OCI-LY1 (cell line): ENCODE measurements at regions not wholly inside any gene's neighbourhood (a gene's known extent, or its start where the extent isn't known, plus 50 kb on each side); places are given as distances from the start of the nearest gene placed in this dataset.

Source experiments
- H2AFZ ChIP-seq: fragments of 200-600 bp; sonication (generic), shearing (Covaris generic); 2 replicates; pipeline ENCODE4 v1.6.0; 2014; ENCODE audit warnings: antibody characterized with exemption, mild to moderate bottlenecking, low read length
- H3F3A ChIP-seq: fragments of 200-600 bp; sonication (generic), shearing (Covaris generic); 2 replicates; pipeline ENCODE4 v1.6.0; 2014; ENCODE audit warnings: mild to moderate bottlenecking, antibody characterized with exemption, low read length, moderate library complexity; ENCODE audit not compliant: insufficient read depth
- H3K27ac ChIP-seq: fragments of 200-600 bp; sonication (generic); 2 replicates; pipeline ENCODE4 v1.5.1; 2014; ENCODE audit warnings: low read length, mixed run types, mild to moderate bottlenecking, low read depth; ENCODE audit not compliant: poor library complexity, severe bottlenecking
- H3K27me3 ChIP-seq: fragments of 200-600 bp; sonication (generic); 2 replicates; pipeline ENCODE4 v1.6.0; 2014; ENCODE audit warnings: antibody characterized with exemption, mild to moderate bottlenecking, low read length, moderate library complexity; ENCODE audit not compliant: insufficient read depth
- H3K36me3 ChIP-seq: fragments of 200-600 bp; sonication (generic); 2 replicates; pipeline ENCODE4 v1.6.1; 2014; ENCODE audit warnings: mild to moderate bottlenecking, antibody characterized with exemption, low read length, moderate library complexity, mixed read lengths; ENCODE audit not compliant: insufficient read depth
- H3K4me1 ChIP-seq: fragments of 200-600 bp; sonication (generic); 2 replicates; pipeline ENCODE4 v1.5.1; 2014; ENCODE audit warnings: mild to moderate bottlenecking, low read length, moderate library complexity; ENCODE audit not compliant: insufficient read depth, severe bottlenecking
- H3K4me2 ChIP-seq: fragments of 200-600 bp; sonication (generic), shearing (Covaris generic); 2 replicates; pipeline ENCODE4 v1.6.1; 2014; ENCODE audit warnings: low read length
- H3K4me3 ChIP-seq: fragments of 200-600 bp; sonication (generic); 2 replicates; pipeline ENCODE4 v1.5.1; 2014; ENCODE audit warnings: low read length, low read depth, mild to moderate bottlenecking, mixed read lengths; ENCODE audit not compliant: poor library complexity, severe bottlenecking
- H3K79me2 ChIP-seq: fragments of 200-600 bp; shearing (Covaris generic); 2 replicates; pipeline ENCODE4 v1.6.1; 2016; ENCODE audit warnings: mixed run types, low read length, mixed read lengths; ENCODE audit not compliant: insufficient read depth
- H3K9ac ChIP-seq: fragments of 200-600 bp; sonication (generic), shearing (Covaris generic); 2 replicates; pipeline ENCODE4 v1.6.1; 2014; ENCODE audit warnings: mild to moderate bottlenecking, low read length, mixed read lengths
- H3K9me2 ChIP-seq: fragments of 200-600 bp; sonication (generic), shearing (Covaris generic); 2 replicates; pipeline ENCODE4 v1.6.1; 2014; ENCODE audit warnings: low read depth, mild to moderate bottlenecking, low read length, mixed read lengths
- H3K9me3 ChIP-seq: fragments of 200-600 bp; shearing (Covaris generic); 2 replicates; pipeline ENCODE4 v1.6.1; 2014; ENCODE audit warnings: low read length, mixed read lengths
- H4K20me1 ChIP-seq: fragments of 200-600 bp; sonication (generic), shearing (Covaris generic); 2 replicates; pipeline ENCODE4 v1.6.0; 2016; ENCODE audit warnings: mild to moderate bottlenecking, low read length; ENCODE audit not compliant: insufficient read depth
- CTCF ChIP-seq: fragments of 200-600 bp; sonication (generic), shearing (Covaris generic); IDR thresholded peaks from 2 replicates; pipeline ENCODE4 v1.5.1; 2017; ENCODE audit warnings: mild to moderate bottlenecking, antibody characterized with exemption, low read length, moderate library complexity, mixed read lengths
- EZH2 ChIP-seq: fragments of 200-600 bp; sonication (generic), shearing (Covaris generic); IDR thresholded peaks from 2 replicates; pipeline ENCODE4 v1.8.0; 2017; ENCODE audit warnings: borderline replicate concordance, mixed run types, mild to moderate bottlenecking, antibody characterized with exemption, low read length, moderate library complexity, mixed read lengths

DNA sequence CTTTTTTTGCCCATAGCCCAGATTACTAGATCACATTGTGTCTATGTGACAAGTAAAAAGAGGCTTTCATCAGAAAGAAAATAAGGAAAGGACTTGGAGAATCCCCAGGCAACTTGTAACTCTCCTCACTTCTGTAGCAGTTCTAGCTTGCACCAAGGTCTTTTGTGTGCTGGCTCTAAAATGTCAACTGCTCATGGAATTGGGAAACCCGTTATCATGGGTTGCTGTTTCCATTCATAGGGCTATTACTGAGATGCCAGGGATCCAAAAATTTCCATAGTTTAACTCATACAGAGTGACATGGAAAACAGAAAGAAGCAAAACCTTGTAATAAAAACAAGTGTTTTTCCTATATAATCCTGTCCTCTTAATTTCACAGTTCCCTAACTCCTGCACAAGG is 123.9 kb upstream of the FBXL7 start:
- H3K9ac ChIP-seq: no peak overlapping the region
- TF ChIP-seq EZH2 (no peak), CTCF (no peak)
- no peaks in the 10 kb centered on the region for H3K4me1 ChIP-seq
- H4K20me1 ChIP-seq: no peaks in the 10 kb centered on the region
- H3K9me3 ChIP-seq: no peaks in the 10 kb centered on the region
- H3K79me2 ChIP-seq: no peaks in the 10 kb centered on the region
- H3K27ac ChIP-seq: no peak overlapping the region
- H3K4me3 ChIP-seq: no peak overlapping the region
- H3F3A ChIP-seq: no peaks in the 10 kb centered on the region
- H3K9me2 ChIP-seq: no peaks in the 10 kb centered on the region
- H3K36me3 ChIP-seq: no peaks in the 10 kb centered on the region
- H2AFZ ChIP-seq: no peak overlapping the region
- H3K4me2 ChIP-seq: no peak overlapping the region
- H3K27me3 ChIP-seq: no peaks in the 10 kb centered on the region

- Histone ChIP-seq H3K9ac (no peak overlapping the region), H2AFZ (no peak overlapping the region), H3K27me3 (no peaks in the 10 kb centered on the region), H3K4me2 (no peak overlapping the region), H3K9me3 (no peaks in the 10 kb centered on the region), H3K9me2 (no peaks in the 10 kb centered on the region), H3K36me3 (no peaks in the 10 kb centered on the region), H3K79me2 (no peaks in the 10 kb centered on the region), H3K4me3 (no peak overlapping the region), H4K20me1 (no peaks in the 10 kb centered on the region), H3K4me1 (no peaks in the 10 kb centered on the region), H3F3A (no peaks in the 10 kb centered on the region), H3K27ac (no peak overlapping the region)
- TF ChIP-seq CTCF (no peak), EZH2 (no peak)
These were observed 124.4 kb upstream of the FBXL7 start for GRCh38 chr5:15375559-15375958.

DNA sequence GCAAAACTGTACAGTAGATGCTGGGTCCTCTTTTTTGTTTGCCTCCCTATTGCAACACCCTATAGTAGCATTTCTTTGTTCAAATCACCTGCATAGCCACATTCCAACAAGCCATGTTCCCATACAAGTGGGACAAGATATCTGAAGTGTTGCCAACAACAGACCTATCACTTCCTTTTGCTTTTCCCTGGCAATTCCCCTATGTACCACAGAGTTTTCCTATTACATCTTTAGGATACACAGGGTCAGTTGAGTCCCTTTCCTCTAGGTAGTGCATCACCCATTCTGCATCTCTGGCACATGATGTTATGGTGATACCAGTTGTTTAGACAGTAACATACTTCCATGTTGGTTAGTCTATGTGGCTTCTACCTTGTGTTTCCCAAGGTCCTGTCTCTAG is 125.1 kb upstream of the FBXL7 start:
- no peaks in the 10 kb centered on the region for H3F3A ChIP-seq
- H2AFZ ChIP-seq: no peak overlapping the region
- H3K27me3 ChIP-seq: no peaks in the 10 kb centered on the region
- no peaks in the 10 kb centered on the region for H3K79me2 ChIP-seq
- H3K4me2 ChIP-seq: no peak overlapping the region
- no peak overlapping the region for H3K4me3 ChIP-seq
- no peak overlapping the region for H3K27ac ChIP-seq
- no peaks in the 10 kb centered on the region for H3K9me3 ChIP-seq
- TF ChIP-seq CTCF (no peak), EZH2 (no peak)
- H4K20me1 ChIP-seq: no peaks in the 10 kb centered on the region
- H3K36me3 ChIP-seq: no peaks in the 10 kb centered on the region
- H3K9me2 ChIP-seq: no peaks in the 10 kb centered on the region
- no peaks in the 10 kb centered on the region for H3K4me1 ChIP-seq
- H3K9ac ChIP-seq: no peak overlapping the region
